Vagina (tissue), 2 donors: ENCODE measurements at regions not wholly inside any gene's neighbourhood (a gene's known extent, or its start where the extent isn't known, plus 50 kb on each side); places are given as distances from the start of the nearest gene placed in this dataset.

Experiments used
- CTCF ChIP-seq, 3 experiments: fragments of 450-650 bp in 2 of 3; fragments of 200-600 bp in 1 of 3; sonication (generic) in 1 of 3; IDR thresholded peaks; one replicate each; pipeline ENCODE4 v1.5.1; 2017 to 2019; ENCODE audit warnings: antibody characterized with exemption in 3 of 3, mild to moderate bottlenecking in 2 of 3, moderate library complexity in 2 of 3
- POLR2A ChIP-seq, 2 donors: fragments of 450-650 bp; IDR thresholded peaks; one replicate each; pipeline ENCODE4 v1.6.1; 2017; ENCODE audit warnings: antibody characterized with exemption in 2 of 2, mild to moderate bottlenecking in 2 of 2, moderate library complexity in 2 of 2
- POLR2AphosphoS5 ChIP-seq, 2 donors: sonication (generic); formaldehyde crosslinking; IDR thresholded peaks; one replicate each; pipeline ENCODE4 v1.9.0; 2017; ENCODE audit warnings: antibody characterized with exemption in 2 of 2, mild to moderate bottlenecking in 2 of 2, low read depth in 1 of 2; ENCODE audit not compliant: insufficient read depth in 1 of 2

- TF ChIP-seq POLR2AphosphoS5 (IDR thresholded peaks at IDR 0.05; ENCODE audit: insufficient read depth in 1 of 2, low read depth in 1 of 2): no peak
- no peak for TF ChIP-seq CTCF (IDR thresholded peaks at IDR 0.05)
- TF ChIP-seq POLR2A (IDR thresholded peaks at IDR 0.05): no peak
Observed at GRCh38 chr2:151063271-151063670, 198.4 kb downstream of the RBM43 start.
